ENCODE measurements at regions not wholly inside any gene's neighbourhood (a gene's known extent, or its start where the extent isn't known, plus 50 kb on each side); places are given as distances from the start of the nearest gene placed in this dataset.

GRCh38 chr3:61416618-61417017, 144.8 kb upstream of the PTPRG start:
- Histone ChIP-seq H3K27ac (no peak overlapping the region), H3K27me3 (no peaks in the 10 kb centered on the region), H3K4me3 (no peak overlapping the region), H3K36me3 (no peaks in the 10 kb centered on the region), H3K9me3 (no peaks in the 10 kb centered on the region), H3K4me1 (no peaks in the 10 kb centered on the region)
- WGBS: 69% methylated on average over 1 of the region's 1 CpG
- TF ChIP-seq POLR2AphosphoS5 (IDR thresholded peaks at IDR 0.05) (no peak), POLR2A (IDR thresholded peaks at IDR 0.05) (no peak), CTCF (IDR thresholded peaks at IDR 0.05) (no peak)
- DNase-seq (ENCODE audit: low spot score in 2 of 2): no peak

- WGBS: 57% methylated on average over 2 of the region's 2 CpGs
- no peak overlapping the region for H3K27ac ChIP-seq
Observed at GRCh38 chr3:61417352-61417751, 144.0 kb upstream of the PTPRG start.

GRCh38 chr3:61420136-61420759, 141.1 kb upstream of the PTPRG start:
- H3K4me1 ChIP-seq: no peaks in the 10 kb centered on the region
- H3K36me3 ChIP-seq: no peaks in the 10 kb centered on the region
- no peak for DNase-seq (ENCODE audit: low spot score in 2 of 2)
- 84% methylated on average over 4 of the region's 4 CpGs for WGBS
- H3K9me3 ChIP-seq: no peaks in the 10 kb centered on the region
- H3K27ac ChIP-seq: no peak overlapping the region
- H3K27me3 ChIP-seq: no peaks in the 10 kb centered on the region
- H3K4me3 ChIP-seq: no peak overlapping the region
- no peak for TF ChIP-seq EP300 (IDR thresholded peaks at IDR 0.05)
- no peak for TF ChIP-seq CTCF (IDR thresholded peaks at IDR 0.05)
- no peak for TF ChIP-seq POLR2A (IDR thresholded peaks at IDR 0.05)
- no peak for TF ChIP-seq POLR2AphosphoS5 (IDR thresholded peaks at IDR 0.05)

More at GRCh38 chr3:61417352-61417751, 144.0 kb upstream of the PTPRG start:
- TF ChIP-seq CTCF (IDR thresholded peaks at IDR 0.05) (no peak), EP300 (IDR thresholded peaks at IDR 0.05) (no peak)
- no peak for DNase-seq (ENCODE audit: low spot score in 2 of 2)
- Histone ChIP-seq H3K36me3 (no peaks in the 10 kb centered on the region), H3K4me1 (no peaks in the 10 kb centered on the region), H3K4me3 (no peak overlapping the region), H3K27me3 (no peaks in the 10 kb centered on the region), H3K9me3 (no peaks in the 10 kb centered on the region)

GRCh38 chr3:61422945-61423673, 138.3 kb upstream of the PTPRG start:
- Histone ChIP-seq H3K36me3 (no peaks in the 10 kb centered on the region), H3K4me1 (no peaks in the 10 kb centered on the region), H3K4me3 (no peak overlapping the region), H3K9me3 (no peaks in the 10 kb centered on the region), H3K27me3 (no peaks in the 10 kb centered on the region), H3K27ac (no peak overlapping the region)
- WGBS: 69% methylated on average over 1 of the region's 1 CpG
- DNase-seq (ENCODE audit: low spot score in 2 of 2): no peak
- TF ChIP-seq EP300 (IDR thresholded peaks at IDR 0.05) (no peak), POLR2A (IDR thresholded peaks at IDR 0.05) (no peak), POLR2AphosphoS5 (IDR thresholded peaks at IDR 0.05) (no peak), CTCF (IDR thresholded peaks at IDR 0.05) (no peak)

GRCh38 chr3:61425356-61425755, 136.0 kb upstream of the PTPRG start:
- Histone ChIP-seq H3K9me3 (no peaks in the 10 kb centered on the region), H3K27me3 (no peaks in the 10 kb centered on the region), H3K36me3 (no peaks in the 10 kb centered on the region), H3K4me1 (no peaks in the 10 kb centered on the region), H3K4me3 (no peak overlapping the region), H3K27ac (no peak overlapping the region)
- TF ChIP-seq POLR2AphosphoS5 (IDR thresholded peaks at IDR 0.05) (no peak), EP300 (IDR thresholded peaks at IDR 0.05) (no peak), POLR2A (IDR thresholded peaks at IDR 0.05) (no peak), CTCF (IDR thresholded peaks at IDR 0.05) (no peak)
- no peak for DNase-seq (ENCODE audit: low spot score in 2 of 2)
- WGBS: 91% methylated on average over 4 of the region's 4 CpGs
